ENCODE measurements at regions not wholly inside any gene's neighbourhood (a gene's known extent, or its start where the extent isn't known, plus 50 kb on each side); places are given as distances from the start of the nearest gene placed in this dataset.
"Not testable (repeated sequence)": the region's sequence is repeated elsewhere in the genome, so short reads cannot be mapped to it uniquely, and the experiment has no call there.

DNA sequence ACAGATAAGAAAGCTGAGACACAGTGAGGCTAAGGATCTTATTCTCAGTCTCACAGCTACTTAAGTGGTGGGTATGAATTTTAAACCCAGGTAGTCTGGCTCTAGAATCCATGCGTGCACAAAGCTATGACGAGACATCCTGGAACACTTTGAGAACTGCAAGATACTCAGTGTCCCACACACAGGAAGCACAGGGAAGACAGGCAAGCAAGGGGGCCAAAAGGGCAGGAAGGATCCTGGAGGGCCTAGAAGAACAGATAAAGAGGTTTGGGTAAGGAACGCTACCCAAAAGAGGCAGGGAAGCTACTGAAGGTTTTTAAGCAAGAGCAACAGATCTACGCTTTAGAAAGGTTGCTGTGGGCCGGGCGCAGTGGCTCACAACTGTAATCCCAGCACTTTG lies 99.1 kb upstream of the HES1 start:
- no peak for TF ChIP-seq EZH2 (IDR thresholded peaks at IDR 0.05; ENCODE audit: low read length)
- TF ChIP-seq, protein P1, sequence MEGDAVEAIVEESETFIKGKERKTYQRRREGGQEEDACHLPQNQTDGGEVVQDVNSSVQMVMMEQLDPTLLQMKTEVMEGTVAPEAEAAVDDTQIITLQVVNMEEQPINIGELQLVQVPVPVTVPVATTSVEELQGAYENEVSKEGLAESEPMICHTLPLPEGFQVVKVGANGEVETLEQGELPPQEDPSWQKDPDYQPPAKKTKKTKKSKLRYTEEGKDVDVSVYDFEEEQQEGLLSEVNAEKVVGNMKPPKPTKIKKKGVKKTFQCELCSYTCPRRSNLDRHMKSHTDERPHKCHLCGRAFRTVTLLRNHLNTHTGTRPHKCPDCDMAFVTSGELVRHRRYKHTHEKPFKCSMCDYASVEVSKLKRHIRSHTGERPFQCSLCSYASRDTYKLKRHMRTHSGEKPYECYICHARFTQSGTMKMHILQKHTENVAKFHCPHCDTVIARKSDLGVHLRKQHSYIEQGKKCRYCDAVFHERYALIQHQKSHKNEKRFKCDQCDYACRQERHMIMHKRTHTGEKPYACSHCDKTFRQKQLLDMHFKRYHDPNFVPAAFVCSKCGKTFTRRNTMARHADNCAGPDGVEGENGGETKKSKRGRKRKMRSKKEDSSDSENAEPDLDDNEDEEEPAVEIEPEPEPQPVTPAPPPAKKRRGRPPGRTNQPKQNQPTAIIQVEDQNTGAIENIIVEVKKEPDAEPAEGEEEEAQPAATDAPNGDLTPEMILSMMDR (optimal IDR thresholded peaks at IDR 0.05 in 1 of 3, IDR thresholded peaks at IDR 0.05 in 1 of 3, conservative IDR thresholded peaks at IDR 0.05 in 1 of 3; ENCODE audit: extremely low read depth in 1 of 3, insufficient read depth in 2 of 3, low read length in 3 of 3): no peak
- Histone ChIP-seq H2AFZ (ENCODE audit: control insufficient read depth, low read length) (no peak overlapping the region), H3K27ac (ENCODE audit: control insufficient read depth, insufficient read depth, low read length) (no peak overlapping the region), H3K9me1 (ENCODE audit: control insufficient read depth, extremely low read depth, insufficient read depth, low read length) (no peaks in the 10 kb centered on the region), H3K79me2 (ENCODE audit: control insufficient read depth, insufficient read depth, low read length) (no peaks in the 10 kb centered on the region), H4K20me1 (ENCODE audit: control insufficient read depth, extremely low read depth, insufficient read depth, low read length) (no peaks in the 10 kb centered on the region), H3K4me2 (ENCODE audit: control insufficient read depth, extremely low read depth, insufficient read depth, low read depth, low read length) (no peak overlapping the region), H3K4me1 (ENCODE audit: control insufficient read depth, extremely low read depth, insufficient read depth, low read length) (no peaks in the 10 kb centered on the region), H3K9me3 (ENCODE audit: control insufficient read depth, low read depth, low read length) (no peaks in the 10 kb centered on the region), H3K4me3 (ENCODE audit: control insufficient read depth in 2 of 3, extremely low read depth in 1 of 3, insufficient read depth in 2 of 3, low read depth in 1 of 3, low read length in 3 of 3) (no peak overlapping the region), H3K9ac (ENCODE audit: control insufficient read depth, extremely low read depth, insufficient read depth, low read length) (no peak overlapping the region), H3K36me3 (ENCODE audit: control insufficient read depth in 2 of 2, extremely low read depth in 1 of 2, insufficient read depth in 2 of 2, low read length in 2 of 2) (no peaks in the 10 kb centered on the region), H3K27me3 (ENCODE audit: control insufficient read depth, extremely low read depth, insufficient read depth, low read length) (peaks cover 14% of the 10 kb centered on the region)
- dilution Hi-C loops (cut with MboI; ENCODE audit: extremely low pct_ligation_motif_present, low sequenced_read_pairs): no loop called here
- DNase-seq (ENCODE audit: low read depth, low spot score) (no peak), FAIRE-seq (no peak)

DNA sequence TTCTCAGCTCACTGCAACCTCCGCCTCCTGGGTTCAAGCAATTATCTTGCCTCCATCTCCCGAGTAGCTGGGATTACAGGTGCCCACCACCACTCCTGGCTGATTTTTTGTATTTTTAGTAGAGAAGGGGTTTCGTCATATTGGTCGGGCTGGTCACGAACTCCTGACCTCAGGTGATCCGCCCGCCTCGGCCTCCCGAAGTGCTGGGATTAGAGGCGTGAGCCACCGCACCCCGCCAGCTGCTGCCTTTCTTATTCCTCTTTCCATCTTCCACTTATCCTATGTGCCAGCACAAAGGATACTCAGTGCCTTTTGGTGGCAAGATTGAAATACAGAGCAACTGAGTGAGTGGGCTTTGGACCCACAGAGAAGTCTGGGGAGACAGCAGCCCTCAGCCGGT lies 97.6 kb upstream of the HES1 start:
- H3K9ac ChIP-seq (ENCODE audit: control insufficient read depth, extremely low read depth, insufficient read depth, low read length); DNase-seq (ENCODE audit: low read depth, low spot score); H3K4me3 ChIP-seq (ENCODE audit: control insufficient read depth in 2 of 3, extremely low read depth in 1 of 3, insufficient read depth in 2 of 3, low read depth in 1 of 3, low read length in 3 of 3); H3K27me3 ChIP-seq (ENCODE audit: control insufficient read depth, extremely low read depth, insufficient read depth, low read length); H3K79me2 ChIP-seq (ENCODE audit: control insufficient read depth, insufficient read depth, low read length); H4K20me1 ChIP-seq (ENCODE audit: control insufficient read depth, extremely low read depth, insufficient read depth, low read length); H2AFZ ChIP-seq (ENCODE audit: control insufficient read depth, low read length); H3K4me1 ChIP-seq (ENCODE audit: control insufficient read depth, extremely low read depth, insufficient read depth, low read length); dilution Hi-C loops (cut with MboI; ENCODE audit: extremely low pct_ligation_motif_present, low sequenced_read_pairs); H3K36me3 ChIP-seq (ENCODE audit: control insufficient read depth in 2 of 2, extremely low read depth in 1 of 2, insufficient read depth in 2 of 2, low read length in 2 of 2); H3K4me2 ChIP-seq (ENCODE audit: control insufficient read depth, extremely low read depth, insufficient read depth, low read depth, low read length); H3K9me1 ChIP-seq (ENCODE audit: control insufficient read depth, extremely low read depth, insufficient read depth, low read length); H3K9me3 ChIP-seq (ENCODE audit: control insufficient read depth, low read depth, low read length); FAIRE-seq; H3K27ac ChIP-seq (ENCODE audit: control insufficient read depth, insufficient read depth, low read length): not testable (repeated sequence)

DNA sequence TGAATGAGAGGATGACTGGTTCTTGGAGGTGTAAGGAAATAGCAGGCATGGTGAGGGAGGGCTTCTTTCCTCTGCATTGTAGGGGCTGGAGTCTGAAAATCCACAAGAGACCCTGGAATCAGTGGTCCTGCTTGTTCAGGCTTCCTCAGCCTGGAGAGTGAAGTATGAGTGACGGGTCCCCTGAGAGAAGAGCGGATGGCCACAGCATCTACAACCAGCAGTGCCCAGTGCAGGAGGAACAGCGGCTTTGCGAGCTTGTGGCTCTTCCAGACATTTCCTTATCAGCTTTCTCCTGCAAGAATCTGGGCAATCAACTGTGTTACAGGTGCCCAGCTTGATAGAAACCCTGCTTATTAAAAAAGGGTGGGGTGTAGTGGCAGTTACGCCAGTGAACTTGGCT lies 97.0 kb upstream of the HES1 start:
- no peaks in the 10 kb centered on the region for H3K9me1 ChIP-seq (ENCODE audit: control insufficient read depth, extremely low read depth, insufficient read depth, low read length)
- no peak overlapping the region for H3K27ac ChIP-seq (ENCODE audit: control insufficient read depth, insufficient read depth, low read length)
- H3K79me2 ChIP-seq (ENCODE audit: control insufficient read depth, insufficient read depth, low read length): no peaks in the 10 kb centered on the region
- no peak for TF ChIP-seq EZH2 (IDR thresholded peaks at IDR 0.05; ENCODE audit: low read length)
- TF ChIP-seq, protein P1 (optimal IDR thresholded peaks at IDR 0.05 in 1 of 3, IDR thresholded peaks at IDR 0.05 in 1 of 3, conservative IDR thresholded peaks at IDR 0.05 in 1 of 3; ENCODE audit: extremely low read depth in 1 of 3, insufficient read depth in 2 of 3, low read length in 3 of 3): no peak
- dilution Hi-C loops (cut with MboI; ENCODE audit: extremely low pct_ligation_motif_present, low sequenced_read_pairs): no loop called here
- H3K9ac ChIP-seq (ENCODE audit: control insufficient read depth, extremely low read depth, insufficient read depth, low read length): no peak overlapping the region
- FAIRE-seq: no peak
- no peaks in the 10 kb centered on the region for H3K9me3 ChIP-seq (ENCODE audit: control insufficient read depth, low read depth, low read length)
- no peak overlapping the region for H2AFZ ChIP-seq (ENCODE audit: control insufficient read depth, low read length)
- H3K4me1 ChIP-seq (ENCODE audit: control insufficient read depth, extremely low read depth, insufficient read depth, low read length): no peaks in the 10 kb centered on the region
- H3K4me3 ChIP-seq (ENCODE audit: control insufficient read depth in 2 of 3, extremely low read depth in 1 of 3, insufficient read depth in 2 of 3, low read depth in 1 of 3, low read length in 3 of 3): no peak overlapping the region
- DNase-seq (ENCODE audit: low read depth, low spot score): no peak
- H3K36me3 ChIP-seq (ENCODE audit: control insufficient read depth in 2 of 2, extremely low read depth in 1 of 2, insufficient read depth in 2 of 2, low read length in 2 of 2): no peaks in the 10 kb centered on the region
- H3K27me3 ChIP-seq (ENCODE audit: control insufficient read depth, extremely low read depth, insufficient read depth, low read length): no peaks in the 10 kb centered on the region
- H4K20me1 ChIP-seq (ENCODE audit: control insufficient read depth, extremely low read depth, insufficient read depth, low read length): no peaks in the 10 kb centered on the region
- H3K4me2 ChIP-seq (ENCODE audit: control insufficient read depth, extremely low read depth, insufficient read depth, low read depth, low read length): no peak overlapping the region

Data from keratinocyte (primary cell).